HepG2 (cell line): ENCODE measurements at regions not wholly inside any gene's neighbourhood (a gene's known extent, or its start where the extent isn't known, plus 50 kb on each side); places are given as distances from the start of the nearest gene placed in this dataset.

Experiments
- AKNA ChIP-seq: sonication (generic); formaldehyde crosslinking; IDR thresholded peaks from 2 replicates; pipeline ENCODE4 v1.4.0; 2020; ENCODE audit warnings: missing genetic modification reagents, borderline replicate concordance
- KLF9 ChIP-seq: IDR thresholded peaks from 2 replicates; pipeline ENCODE4 v1.6.1; 2016; ENCODE audit warnings: low read depth
- MLLT10 ChIP-seq: sonication (generic); formaldehyde crosslinking; IDR thresholded peaks from 2 replicates; pipeline ENCODE4 v1.4.0; 2020; ENCODE audit warnings: missing genetic modification reagents
- MXI1 ChIP-seq: IDR thresholded peaks from 3 replicates; pipeline ENCODE4 v1.6.1; 2012; ENCODE audit warnings: low read depth, low read length, inconsistent platforms, borderline replicate concordance
- NFYC ChIP-seq: IDR thresholded peaks from 2 replicates; pipeline ENCODE4 v1.6.1; 2016; ENCODE audit warnings: missing genetic modification reagents, missing compliant biosample characterization
- ONECUT2 ChIP-seq: sonication (generic); formaldehyde crosslinking; IDR thresholded peaks from 2 replicates; pipeline ENCODE4 v1.4.0; 2020; ENCODE audit warnings: missing genetic modification reagents
- STAT6 ChIP-seq: sonication (generic); formaldehyde crosslinking; IDR thresholded peaks from 2 replicates; pipeline ENCODE4 v1.4.0; 2020; ENCODE audit warnings: missing genetic modification reagents, mild to moderate bottlenecking, borderline replicate concordance
- TSC22D2 ChIP-seq: sonication (generic); formaldehyde crosslinking; IDR thresholded peaks from 2 replicates; pipeline ENCODE4 v1.5.1; 2020; ENCODE audit warnings: missing genetic modification reagents, mild to moderate bottlenecking, borderline replicate concordance
- XRCC5 ChIP-seq: fragments of 200-400 bp; formaldehyde crosslinking; optimal IDR thresholded peaks from 2 replicates; pipeline ENCODE3; 2017; ENCODE audit warnings: mild to moderate bottlenecking, low read length
- ZBTB3 ChIP-seq: sonication (generic); formaldehyde crosslinking; IDR thresholded peaks from 2 replicates; pipeline ENCODE4 v1.4.0; 2020; ENCODE audit warnings: low read depth, mild to moderate bottlenecking, moderate library complexity, missing genetic modification reagents, borderline replicate concordance
- ZBTB37 ChIP-seq: sonication (generic); formaldehyde crosslinking; IDR thresholded peaks from 2 replicates; pipeline ENCODE4 v1.4.0; 2020; ENCODE audit warnings: mild to moderate bottlenecking, missing genetic modification reagents
- ZC3H13 ChIP-seq: sonication (generic); formaldehyde crosslinking; IDR thresholded peaks from 2 replicates; pipeline ENCODE4 v1.8.1; 2023; ENCODE audit warnings: mild to moderate bottlenecking, missing genetic modification reagents, moderate library complexity
- ZC3H4 ChIP-seq: sonication (generic); formaldehyde crosslinking; IDR thresholded peaks from 2 replicates; pipeline ENCODE4 v1.4.0; 2020; ENCODE audit warnings: missing genetic modification reagents, borderline replicate concordance
- ZEB1 ChIP-seq: IDR thresholded peaks from 2 replicates; pipeline ENCODE4 v1.6.1; 2012; ENCODE audit warnings: mild to moderate bottlenecking, low read depth, inconsistent platforms; ENCODE audit not compliant: insufficient replicate concordance
- ZFP36L1 ChIP-seq: sonication (generic); formaldehyde crosslinking; IDR thresholded peaks from 2 replicates; pipeline ENCODE4 v1.8.0; 2022; ENCODE audit warnings: mild to moderate bottlenecking, missing genetic modification reagents, moderate library complexity
- ZNF597 ChIP-seq: sonication (generic); formaldehyde crosslinking; IDR thresholded peaks from 2 replicates; pipeline ENCODE4 v1.5.0; 2020; ENCODE audit warnings: missing genetic modification reagents
- ZSCAN25 ChIP-seq: sonication (generic); formaldehyde crosslinking; IDR thresholded peaks from 2 replicates; pipeline ENCODE4 v1.8.0; 2022; ENCODE audit warnings: mild to moderate bottlenecking, missing genetic modification reagents
- TF ChIP-seq, protein P1 (sequence below): sonication (generic); formaldehyde crosslinking; IDR thresholded peaks from 2 replicates; pipeline ENCODE4 v1.4.0; 2020; ENCODE audit warnings: missing genetic modification reagents, borderline replicate concordance

GRCh38 chr16:31712064-31712540 lies 161.5 kb upstream of the ZNF267 start (continued):
- TF ChIP-seq AKNA: no peak
- peak; percentile 72; the same call in 1 of the 2 replicates for TF ChIP-seq ZC3H13
- TF ChIP-seq ZSCAN25 (CRISPR knock-in tag): no peak
- no peak for TF ChIP-seq ONECUT2 (CRISPR knock-in tag)
- TF ChIP-seq, protein P1, sequence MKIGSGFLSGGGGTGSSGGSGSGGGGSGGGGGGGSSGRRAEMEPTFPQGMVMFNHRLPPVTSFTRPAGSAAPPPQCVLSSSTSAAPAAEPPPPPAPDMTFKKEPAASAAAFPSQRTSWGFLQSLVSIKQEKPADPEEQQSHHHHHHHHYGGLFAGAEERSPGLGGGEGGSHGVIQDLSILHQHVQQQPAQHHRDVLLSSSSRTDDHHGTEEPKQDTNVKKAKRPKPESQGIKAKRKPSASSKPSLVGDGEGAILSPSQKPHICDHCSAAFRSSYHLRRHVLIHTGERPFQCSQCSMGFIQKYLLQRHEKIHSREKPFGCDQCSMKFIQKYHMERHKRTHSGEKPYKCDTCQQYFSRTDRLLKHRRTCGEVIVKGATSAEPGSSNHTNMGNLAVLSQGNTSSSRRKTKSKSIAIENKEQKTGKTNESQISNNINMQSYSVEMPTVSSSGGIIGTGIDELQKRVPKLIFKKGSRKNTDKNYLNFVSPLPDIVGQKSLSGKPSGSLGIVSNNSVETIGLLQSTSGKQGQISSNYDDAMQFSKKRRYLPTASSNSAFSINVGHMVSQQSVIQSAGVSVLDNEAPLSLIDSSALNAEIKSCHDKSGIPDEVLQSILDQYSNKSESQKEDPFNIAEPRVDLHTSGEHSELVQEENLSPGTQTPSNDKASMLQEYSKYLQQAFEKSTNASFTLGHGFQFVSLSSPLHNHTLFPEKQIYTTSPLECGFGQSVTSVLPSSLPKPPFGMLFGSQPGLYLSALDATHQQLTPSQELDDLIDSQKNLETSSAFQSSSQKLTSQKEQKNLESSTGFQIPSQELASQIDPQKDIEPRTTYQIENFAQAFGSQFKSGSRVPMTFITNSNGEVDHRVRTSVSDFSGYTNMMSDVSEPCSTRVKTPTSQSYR (CRISPR knock-in tag): peak; percentile 86
- no peak for TF ChIP-seq STAT6 (CRISPR knock-in tag)
- no peak for TF ChIP-seq MLLT10 (CRISPR knock-in tag)
- TF ChIP-seq ZBTB3 (CRISPR knock-in tag): no peak
- TF ChIP-seq ZEB1: peak; percentile 69
- TF ChIP-seq KLF9: no peak
- no peak for TF ChIP-seq TSC22D2 (CRISPR knock-in tag)
- no peak for TF ChIP-seq ZFP36L1
- no peak for TF ChIP-seq MXI1
- TF ChIP-seq ZBTB37 (CRISPR knock-in tag): no peak
- TF ChIP-seq ZNF597 (CRISPR knock-in tag): no peak
- no peak for TF ChIP-seq NFYC (CRISPR knock-in tag)
- no peak for TF ChIP-seq ZC3H4 (CRISPR knock-in tag)
- no peak for TF ChIP-seq XRCC5
